ENCODE measurements at regions not wholly inside any gene's neighbourhood (a gene's known extent, or its start where the extent isn't known, plus 50 kb on each side); places are given as distances from the start of the nearest gene placed in this dataset.
A peak's percentile ranks its signal among the peaks of the same experiment; 100 is the strongest.
"Not testable (repeated sequence)": the region's sequence is repeated elsewhere in the genome, so short reads cannot be mapped to it uniquely, and the experiment has no call there.

DNA sequence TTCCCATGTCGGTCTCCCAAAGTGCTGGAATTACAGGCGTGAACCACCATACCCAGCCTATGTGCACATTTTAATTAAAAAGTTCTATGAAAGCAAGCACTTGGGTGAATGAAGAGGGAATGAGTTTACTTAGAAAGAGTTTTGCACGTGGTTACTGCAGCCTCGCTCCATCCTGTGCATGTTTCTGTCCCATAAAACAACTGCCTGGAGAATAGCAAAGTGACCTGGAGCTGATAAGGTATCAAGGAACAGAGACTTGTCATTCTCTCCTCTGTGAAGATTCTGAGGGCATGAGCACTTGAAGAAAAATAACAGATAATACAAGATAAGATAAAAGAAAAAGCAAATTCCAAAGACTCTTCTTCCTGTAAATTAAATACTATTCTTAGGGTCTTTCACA lies 112.2 kb upstream of the JCAD start:
- DNase-seq, result no peak
- 57% methylated on average over 1 of the region's 4 CpGs for WGBS (ENCODE audit: insufficient coverage, low lambda C conversion rate)
- no peaks in the 10 kb centered on the region for H3K27me3 ChIP-seq (ENCODE audit: control insufficient read depth, insufficient read depth, low read length)
- H3K4me1 ChIP-seq (ENCODE audit: control insufficient read depth, insufficient read depth, low read length), result no peaks in the 10 kb centered on the region
- H3K4me3 ChIP-seq (ENCODE audit: low read length), result no peak overlapping the region
- H3K9me3 ChIP-seq (ENCODE audit: control insufficient read depth, low read depth, low read length), result peaks cover 4% of the 10 kb centered on the region
- no peak overlapping the region for H3K27ac ChIP-seq (ENCODE audit: low read length)
- no peaks in the 10 kb centered on the region for H3K36me3 ChIP-seq (ENCODE audit: control insufficient read depth, insufficient read depth, low read length)

DNA sequence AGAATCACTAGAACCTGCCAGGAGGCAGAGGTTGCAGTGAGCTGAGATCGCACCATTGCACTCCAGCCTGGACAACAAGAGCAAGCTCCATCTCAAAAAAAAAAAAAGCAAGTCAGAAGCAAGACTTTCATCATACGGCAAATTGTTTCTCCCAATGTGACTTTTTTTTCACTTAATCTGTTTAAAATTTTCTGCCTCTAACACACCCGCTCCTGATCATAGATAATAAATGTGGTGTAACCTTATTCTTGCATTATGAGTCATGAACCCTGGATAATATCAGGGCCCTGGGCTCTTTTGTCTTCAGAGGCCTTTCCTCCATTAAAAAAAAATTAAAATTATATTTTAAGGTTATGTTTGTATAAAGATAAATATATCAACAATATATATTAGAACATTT lies 111.4 kb upstream of the JCAD start:
- Histone ChIP-seq H3K36me3 (ENCODE audit: control insufficient read depth, insufficient read depth, low read length) (no peaks in the 10 kb centered on the region), H3K4me3 (ENCODE audit: low read length) (no peak overlapping the region), H3K27ac (ENCODE audit: low read length) (no peak overlapping the region), H3K9me3 (ENCODE audit: control insufficient read depth, low read depth, low read length) (peaks cover 4% of the 10 kb centered on the region), H3K27me3 (ENCODE audit: control insufficient read depth, insufficient read depth, low read length) (no peaks in the 10 kb centered on the region), H3K4me1 (ENCODE audit: control insufficient read depth, insufficient read depth, low read length) (no peaks in the 10 kb centered on the region)
- no peak for DNase-seq
- 40% methylated on average over 1 of the region's 3 CpGs for WGBS (ENCODE audit: insufficient coverage, low lambda C conversion rate)

DNA sequence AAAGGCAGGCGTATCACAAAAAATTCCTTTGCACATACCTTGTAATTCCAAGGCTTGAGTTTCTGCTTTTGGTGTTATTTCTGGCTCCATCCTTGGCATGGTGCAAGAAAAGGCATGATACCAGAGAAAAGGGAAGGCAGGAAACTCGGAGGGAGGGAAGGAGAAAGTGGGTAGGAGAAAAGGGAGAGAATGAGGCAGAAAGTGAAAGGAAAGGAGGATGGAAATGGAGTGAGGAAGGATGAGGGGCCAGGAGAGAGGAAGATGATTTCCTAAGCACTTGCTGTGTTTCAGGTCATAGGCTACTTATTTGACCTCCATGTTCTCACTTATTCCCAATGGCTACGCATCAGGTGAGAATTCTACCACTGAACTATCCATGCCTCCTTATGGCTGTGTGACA lies 110.8 kb upstream of the JCAD start:
- WGBS (ENCODE audit: insufficient coverage, low lambda C conversion rate), result 100% methylated on average over 2 of the region's 3 CpGs
- Histone ChIP-seq H3K4me1 (ENCODE audit: control insufficient read depth, insufficient read depth, low read length) (no peaks in the 10 kb centered on the region), H3K36me3 (ENCODE audit: control insufficient read depth, insufficient read depth, low read length) (no peaks in the 10 kb centered on the region), H3K4me3 (ENCODE audit: low read length) (no peak overlapping the region), H3K27ac (ENCODE audit: low read length) (no peak overlapping the region), H3K9me3 (ENCODE audit: control insufficient read depth, low read depth, low read length) (peaks cover 4% of the 10 kb centered on the region), H3K27me3 (ENCODE audit: control insufficient read depth, insufficient read depth, low read length) (no peaks in the 10 kb centered on the region)
- no peak for DNase-seq

DNA sequence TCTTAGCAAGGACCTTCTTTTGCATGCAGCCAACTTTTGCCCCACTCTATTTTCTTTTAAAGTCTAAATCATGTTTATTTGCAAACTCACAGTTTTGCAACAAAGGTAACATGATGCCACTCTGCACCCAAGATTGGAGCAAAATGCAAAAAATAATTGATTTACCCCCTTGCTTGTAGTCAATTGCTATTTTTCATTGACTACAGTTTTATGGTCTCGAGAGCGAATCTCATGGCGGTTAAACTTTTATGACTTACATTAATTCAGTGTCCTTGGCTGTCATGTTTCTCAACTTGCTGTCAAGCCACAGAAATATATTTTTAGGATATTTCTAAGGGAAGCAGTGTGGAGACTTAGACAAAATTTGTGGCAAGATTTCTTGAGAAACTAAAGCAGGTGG lies 110.0 kb upstream of the JCAD start:
- H3K9me3 ChIP-seq (ENCODE audit: control insufficient read depth, low read depth, low read length), result peaks cover 4% of the 10 kb centered on the region
- DNase-seq, result no peak
- no peaks in the 10 kb centered on the region for H3K36me3 ChIP-seq (ENCODE audit: control insufficient read depth, insufficient read depth, low read length)
- no peak overlapping the region for H3K4me3 ChIP-seq (ENCODE audit: low read length)
- H3K27me3 ChIP-seq (ENCODE audit: control insufficient read depth, insufficient read depth, low read length), result no peaks in the 10 kb centered on the region
- H3K4me1 ChIP-seq (ENCODE audit: control insufficient read depth, insufficient read depth, low read length), result no peaks in the 10 kb centered on the region
- H3K27ac ChIP-seq (ENCODE audit: low read length), result no peak overlapping the region
- 94% methylated on average over 3 of the region's 3 CpGs for WGBS (ENCODE audit: insufficient coverage, low lambda C conversion rate)

DNA sequence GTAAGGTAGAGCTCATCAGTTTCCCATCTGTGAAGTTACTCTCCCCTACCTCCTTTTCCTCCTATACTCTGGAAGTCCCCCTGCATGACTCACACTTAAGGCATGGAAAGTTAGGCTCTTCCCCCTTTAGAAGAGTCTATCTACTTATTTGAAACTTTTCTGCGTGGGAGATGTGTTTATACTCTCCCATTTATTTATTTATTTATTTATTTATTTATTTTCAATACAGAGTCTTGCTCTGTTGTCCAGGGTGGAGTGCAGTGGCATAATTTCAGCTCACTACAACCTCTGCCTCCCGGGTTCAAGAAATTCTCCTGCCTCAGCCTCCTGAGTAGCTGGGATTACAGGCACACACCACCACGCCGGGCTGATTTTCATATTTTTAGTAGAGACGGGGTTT lies 107.5 kb upstream of the JCAD start:
- H3K27me3 ChIP-seq (ENCODE audit: control insufficient read depth, insufficient read depth, low read length), result no peaks in the 10 kb centered on the region
- peaks cover 9% of the 10 kb centered on the region for H3K9me3 ChIP-seq (ENCODE audit: control insufficient read depth, low read depth, low read length)
- no peak for DNase-seq
- no CpG with 5 or more reads among the region's 5 CpGs for WGBS (ENCODE audit: insufficient coverage, low lambda C conversion rate)
- no peaks in the 10 kb centered on the region for H3K4me1 ChIP-seq (ENCODE audit: control insufficient read depth, insufficient read depth, low read length)
- H3K36me3 ChIP-seq (ENCODE audit: control insufficient read depth, insufficient read depth, low read length), result no peaks in the 10 kb centered on the region
- H3K27ac ChIP-seq (ENCODE audit: low read length), result no peak overlapping the region
- no peak overlapping the region for H3K4me3 ChIP-seq (ENCODE audit: low read length)

DNA sequence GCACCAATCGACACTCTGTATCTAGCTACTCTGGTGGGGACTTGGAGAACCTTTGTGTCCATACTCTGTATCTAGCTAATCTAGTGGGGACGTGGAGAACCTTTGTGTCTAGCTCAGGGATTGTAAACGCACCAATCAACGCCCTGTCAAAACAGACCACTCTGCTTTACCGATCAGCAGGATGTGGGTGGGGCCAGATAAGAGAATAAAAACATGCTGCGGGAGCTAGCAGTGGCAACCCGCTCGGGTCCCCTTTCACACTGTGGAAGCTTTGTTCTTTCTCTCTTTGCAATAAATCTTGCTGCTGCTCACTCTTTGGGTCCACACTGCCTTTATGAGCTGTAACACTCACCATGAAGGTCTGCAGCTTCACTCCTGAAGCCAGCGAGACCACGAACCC lies 104.0 kb upstream of the JCAD start:
- WGBS (ENCODE audit: insufficient coverage, low lambda C conversion rate), result no CpG with 5 or more reads among the region's 10 CpGs
- H3K4me1 ChIP-seq (ENCODE audit: control insufficient read depth, insufficient read depth, low read length); H3K9me3 ChIP-seq (ENCODE audit: control insufficient read depth, low read depth, low read length); H3K4me3 ChIP-seq (ENCODE audit: low read length); H3K27ac ChIP-seq (ENCODE audit: low read length); H3K27me3 ChIP-seq (ENCODE audit: control insufficient read depth, insufficient read depth, low read length); DNase-seq; H3K36me3 ChIP-seq (ENCODE audit: control insufficient read depth, insufficient read depth, low read length): not testable (repeated sequence)

DNA sequence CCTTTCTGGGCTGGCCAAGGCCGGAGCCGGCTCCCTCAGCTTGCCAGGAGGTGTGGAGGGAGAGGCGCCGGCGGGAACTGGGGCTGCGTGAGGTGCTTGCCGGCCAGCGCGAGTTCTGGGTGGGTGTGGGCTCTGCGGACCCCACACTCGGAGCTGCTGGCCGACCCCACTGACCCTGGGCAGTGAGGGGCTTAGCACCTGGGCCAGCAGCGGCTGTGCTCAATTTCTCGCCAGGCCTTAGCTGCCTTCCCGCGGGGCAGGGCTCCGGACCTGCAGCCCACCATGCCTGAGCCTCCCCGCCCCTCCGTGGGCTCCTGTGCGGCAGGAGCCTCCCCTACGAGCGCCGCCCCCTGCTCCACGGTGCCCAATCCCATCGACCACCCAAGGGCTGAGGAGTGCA lies 103.4 kb upstream of the JCAD start:
- no CpG with 5 or more reads among the region's 25 CpGs for WGBS (ENCODE audit: insufficient coverage, low lambda C conversion rate)
- not testable (repeated sequence) for DNase-seq; H3K27ac ChIP-seq (ENCODE audit: low read length); H3K4me3 ChIP-seq (ENCODE audit: low read length); H3K4me1 ChIP-seq (ENCODE audit: control insufficient read depth, insufficient read depth, low read length); H3K27me3 ChIP-seq (ENCODE audit: control insufficient read depth, insufficient read depth, low read length); H3K9me3 ChIP-seq (ENCODE audit: control insufficient read depth, low read depth, low read length); H3K36me3 ChIP-seq (ENCODE audit: control insufficient read depth, insufficient read depth, low read length)

DNA sequence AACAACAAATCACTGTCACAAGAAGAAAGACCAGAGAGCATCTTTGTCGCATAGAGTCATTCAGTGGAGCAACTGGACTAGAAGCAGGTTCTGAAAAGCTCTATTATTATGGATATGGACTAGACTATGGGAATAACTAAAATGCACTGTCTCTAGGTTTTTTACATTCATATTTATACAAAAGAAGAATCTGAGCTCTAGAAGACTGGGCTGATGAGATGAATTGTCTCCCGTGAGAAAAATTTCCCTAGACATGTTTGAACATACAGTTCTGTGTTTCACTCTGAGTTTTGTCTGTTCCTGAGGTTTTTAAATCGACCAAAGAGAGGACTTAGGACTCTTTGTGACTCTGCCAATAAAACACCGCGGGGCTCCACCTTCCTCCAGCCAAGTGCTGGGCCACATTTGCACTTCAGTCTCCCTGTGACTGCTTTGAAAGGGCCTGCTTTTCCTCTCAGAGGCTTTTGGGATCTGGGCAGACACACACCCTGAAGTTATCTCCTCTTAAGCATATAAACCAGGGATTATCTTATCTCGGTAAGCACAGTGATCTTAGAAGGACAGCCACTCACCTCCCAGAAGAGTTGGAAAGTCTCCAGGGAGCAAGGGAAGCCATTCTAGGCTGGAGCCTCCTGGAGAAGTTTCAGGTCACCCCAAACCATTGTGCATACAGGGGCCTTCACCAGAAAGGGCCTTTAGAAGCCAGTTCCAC lies 101.0 kb upstream of the JCAD start:
- peaks cover 5% of the 10 kb centered on the region for H3K9me3 ChIP-seq (ENCODE audit: control insufficient read depth, low read depth, low read length)
- DNase-seq, result peak in 1 of 2 donors; percentile 59
- no peaks in the 10 kb centered on the region for H3K4me1 ChIP-seq (ENCODE audit: control insufficient read depth, insufficient read depth, low read length)
- H3K4me3 ChIP-seq (ENCODE audit: low read length), result no peak overlapping the region
- WGBS (ENCODE audit: insufficient coverage, low lambda C conversion rate), result 80% methylated on average over 1 of the region's 6 CpGs
- no peaks in the 10 kb centered on the region for H3K36me3 ChIP-seq (ENCODE audit: control insufficient read depth, insufficient read depth, low read length)
- no peak overlapping the region for H3K27ac ChIP-seq (ENCODE audit: low read length)
- H3K27me3 ChIP-seq (ENCODE audit: control insufficient read depth, insufficient read depth, low read length), result no peaks in the 10 kb centered on the region

DNA sequence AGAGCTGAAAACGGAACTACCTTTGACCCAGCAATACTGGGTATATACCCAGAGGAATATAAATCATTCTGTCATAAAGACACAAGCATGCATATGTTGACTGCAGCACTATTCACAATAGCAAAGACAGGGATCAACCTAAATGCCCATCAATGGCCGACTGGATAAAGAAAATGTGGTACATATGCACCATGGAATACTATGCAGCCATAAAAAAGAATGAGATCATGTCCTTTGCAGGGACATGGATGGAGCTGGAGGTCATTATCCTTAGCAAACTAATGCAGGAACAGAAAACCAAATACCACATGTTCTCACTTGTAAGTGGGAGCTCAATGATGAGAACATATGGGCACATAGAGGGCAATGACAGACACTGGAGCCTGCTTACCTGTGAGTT lies 100.2 kb upstream of the JCAD start:
- DNase-seq; H3K4me3 ChIP-seq (ENCODE audit: low read length); H3K4me1 ChIP-seq (ENCODE audit: control insufficient read depth, insufficient read depth, low read length); H3K9me3 ChIP-seq (ENCODE audit: control insufficient read depth, low read depth, low read length); H3K36me3 ChIP-seq (ENCODE audit: control insufficient read depth, insufficient read depth, low read length); H3K27me3 ChIP-seq (ENCODE audit: control insufficient read depth, insufficient read depth, low read length); H3K27ac ChIP-seq (ENCODE audit: low read length): not testable (repeated sequence)
- no CpG with 5 or more reads among the region's 2 CpGs for WGBS (ENCODE audit: insufficient coverage, low lambda C conversion rate)

DNA sequence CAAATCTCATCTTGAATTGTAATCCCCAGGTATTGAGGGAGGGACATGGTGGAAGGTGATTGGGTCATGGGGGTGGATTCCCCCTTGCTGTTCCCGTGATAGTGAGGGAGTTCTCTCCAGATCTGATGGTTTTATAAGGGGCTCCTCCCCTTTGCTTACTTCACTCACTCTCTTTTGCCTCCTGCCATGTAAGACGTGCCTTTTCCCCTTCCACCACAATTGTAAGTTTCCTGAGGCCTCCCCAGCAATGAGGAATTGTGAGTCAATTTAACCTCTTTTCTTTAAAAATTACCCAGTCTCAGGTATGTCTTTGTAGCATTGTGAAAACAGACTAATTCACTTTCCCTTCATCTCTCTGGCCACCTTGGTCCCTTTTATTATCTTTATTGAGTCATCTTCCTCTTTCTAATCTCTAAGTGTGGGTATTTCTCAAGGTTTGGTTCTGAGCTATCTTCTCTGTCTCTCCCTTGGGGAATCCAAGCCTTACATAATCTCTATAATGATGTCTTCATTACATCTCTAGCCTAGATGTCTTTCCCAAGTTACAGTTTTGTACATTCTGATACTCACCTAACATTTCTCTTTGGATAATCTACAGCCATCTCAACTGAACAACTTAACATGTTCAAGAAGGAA lies 99.1 kb upstream of the JCAD start:
- no peak for DNase-seq
- Histone ChIP-seq H3K9me3 (ENCODE audit: control insufficient read depth, low read depth, low read length) (peaks cover 5% of the 10 kb centered on the region), H3K4me3 (ENCODE audit: low read length) (no peak overlapping the region), H3K27ac (ENCODE audit: low read length) (no peak overlapping the region), H3K4me1 (ENCODE audit: control insufficient read depth, insufficient read depth, low read length) (no peaks in the 10 kb centered on the region), H3K27me3 (ENCODE audit: control insufficient read depth, insufficient read depth, low read length) (no peaks in the 10 kb centered on the region), H3K36me3 (ENCODE audit: control insufficient read depth, insufficient read depth, low read length) (no peaks in the 10 kb centered on the region)
- 67% methylated on average over 1 of the region's 2 CpGs for WGBS (ENCODE audit: insufficient coverage, low lambda C conversion rate)

DNA sequence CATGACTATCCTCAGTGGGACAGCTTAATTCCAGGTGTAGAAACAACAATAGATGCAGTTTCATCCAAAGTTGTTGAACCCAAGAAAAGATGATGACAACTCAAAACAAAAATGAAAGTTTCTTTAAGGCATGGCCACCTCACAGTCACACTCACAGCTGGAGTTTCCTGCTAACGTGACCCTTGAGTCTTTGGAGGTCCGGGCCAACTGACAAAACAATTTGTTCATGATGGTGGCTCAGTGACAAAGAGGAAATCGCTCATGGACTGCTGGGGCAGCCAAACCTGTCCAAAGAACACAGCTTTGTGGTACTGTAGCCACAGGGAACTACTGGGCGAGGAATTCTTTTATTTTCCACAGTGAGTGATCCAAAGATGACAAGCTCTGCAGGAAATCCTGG lies 96.0 kb upstream of the JCAD start:
- no CpG with 5 or more reads among the region's 4 CpGs for WGBS (ENCODE audit: insufficient coverage, low lambda C conversion rate)
- no peaks in the 10 kb centered on the region for H3K9me3 ChIP-seq (ENCODE audit: control insufficient read depth, low read depth, low read length)
- no peaks in the 10 kb centered on the region for H3K27me3 ChIP-seq (ENCODE audit: control insufficient read depth, insufficient read depth, low read length)
- DNase-seq, result no peak
- no peaks in the 10 kb centered on the region for H3K36me3 ChIP-seq (ENCODE audit: control insufficient read depth, insufficient read depth, low read length)
- H3K4me3 ChIP-seq (ENCODE audit: low read length), result no peak overlapping the region
- no peak overlapping the region for H3K27ac ChIP-seq (ENCODE audit: low read length)
- H3K4me1 ChIP-seq (ENCODE audit: control insufficient read depth, insufficient read depth, low read length), result no peaks in the 10 kb centered on the region
